UCSD-AML1 (cell line): ENCODE measurements at regions not wholly inside any gene's neighbourhood (a gene's known extent, or its start where the extent isn't known, plus 50 kb on each side); places are given as distances from the start of the nearest gene placed in this dataset.

ENCODE experiments used
- DNase-seq: peaks from one replicate; lab custom pipeline; 2025; ENCODE audit not compliant: unreplicated experiment; lab: John Stamatoyannopoulos, UW

- DNase-seq = no peak
Observed at GRCh38 chr10:131480066-131480465, 168.5 kb upstream of the TCERG1L start.

- no peak for DNase-seq
Observed at GRCh38 chr10:131480861-131481260, 169.3 kb upstream of the TCERG1L start.

- DNase-seq = no peak
Observed at GRCh38 chr10:131485732-131486131, 174.2 kb upstream of the TCERG1L start.

- no peak for DNase-seq
Observed at GRCh38 chr10:131487822-131488221, 176.3 kb upstream of the TCERG1L start.

- DNase-seq = no peak
Observed at GRCh38 chr10:131490991-131491594, 179.6 kb upstream of the TCERG1L start.

GRCh38 chr10:131492211-131492857, 180.8 kb upstream of the TCERG1L start:
- no peak for DNase-seq

- no peak for DNase-seq
Observed at GRCh38 chr10:131493432-131493831, 181.9 kb upstream of the TCERG1L start.

GRCh38 chr10:131494451-131494850, 182.9 kb upstream of the TCERG1L start:
- DNase-seq = no peak

GRCh38 chr10:131495224-131495623, 183.7 kb upstream of the TCERG1L start:
- DNase-seq = no peak

- DNase-seq = no peak
Observed at GRCh38 chr10:131495892-131496291, 184.4 kb upstream of the TCERG1L start.

GRCh38 chr10:131496351-131497052, 185.0 kb upstream of the TCERG1L start:
- no peak for DNase-seq

- DNase-seq = no peak
Observed at GRCh38 chr10:131499566-131499965, 188.0 kb upstream of the TCERG1L start.

GRCh38 chr10:131500181-131500580, 188.7 kb upstream of the TCERG1L start:
- DNase-seq = no peak

- no peak for DNase-seq
Observed at GRCh38 chr10:131500892-131501291, 189.4 kb upstream of the TCERG1L start.

GRCh38 chr10:131503992-131504391, 192.5 kb upstream of the TCERG1L start:
- DNase-seq = no peak

- DNase-seq = no peak
Observed at GRCh38 chr10:131511391-131511790, 199.9 kb upstream of the TCERG1L start.

- DNase-seq = no peak
Observed at GRCh38 chr10:131512852-131513251, 201.3 kb upstream of the TCERG1L start.

- DNase-seq = no peak
Observed at GRCh38 chr10:131513445-131513844, 201.9 kb upstream of the TCERG1L start.

GRCh38 chr10:131513901-131514300, 202.4 kb upstream of the TCERG1L start:
- DNase-seq = no peak

- no peak for DNase-seq
Observed at GRCh38 chr10:131514454-131514853, 202.9 kb upstream of the TCERG1L start.

GRCh38 chr10:131516285-131516684, 204.8 kb upstream of the TCERG1L start:
- DNase-seq = no peak

GRCh38 chr10:131517781-131518180, 206.3 kb upstream of the TCERG1L start:
- DNase-seq = no peak
